Transverse colon (tissue), 4 donors: ENCODE measurements at regions not wholly inside any gene's neighbourhood (a gene's known extent, or its start where the extent isn't known, plus 50 kb on each side); places are given as distances from the start of the nearest gene placed in this dataset.

Source experiments
- DNase-seq: peaks from one replicate; pipeline ENCODE4 v3.0.0-alpha.2; 2019
- H3K27ac ChIP-seq, 4 donors: fragments of 200-600 bp; sonication (generic); 2 replicates each; pipeline ENCODE4 v1.5.1; 2016 to 2018; ENCODE audit warnings: inconsistent platforms in 4 of 4
- H3K27me3 ChIP-seq: fragments of 200-600 bp; sonication (generic); 2 replicates; pipeline ENCODE4 v1.5.1; 2017; ENCODE audit warnings: inconsistent platforms
- H3K36me3 ChIP-seq, 4 donors: fragments of 200-600 bp; sonication (generic); 2 replicates each; pipeline ENCODE4 v1.5.1; 2017 to 2019; ENCODE audit warnings: inconsistent platforms in 4 of 4
- H3K4me1 ChIP-seq, 4 donors: fragments of 200-600 bp; sonication (generic); 2 replicates each; pipeline ENCODE4 v1.5.1; 2017 to 2020; ENCODE audit warnings: inconsistent platforms in 4 of 4
- H3K4me3 ChIP-seq, 4 donors: fragments of 200-600 bp; sonication (generic); 1 replicate in 1 of 4; 2 replicates in 3 of 4; pipeline versions ENCODE4 v1.5.1 to v1.6.1; 2017 to 2019; ENCODE audit warnings: inconsistent platforms in 4 of 4
- H3K9me3 ChIP-seq, 2 donors: fragments of 200-600 bp; sonication (generic); 2 replicates each; pipeline ENCODE4 v1.5.1; 2017 to 2019; ENCODE audit warnings: inconsistent platforms in 2 of 2
- EP300 ChIP-seq: sonication (generic); formaldehyde crosslinking; IDR thresholded peaks from one replicate; pipeline ENCODE4 v1.6.1; 2017; ENCODE audit warnings: antibody characterized with exemption, low read depth
- POLR2A ChIP-seq: fragments of 450-650 bp; IDR thresholded peaks from one replicate; pipeline ENCODE4 v1.6.1; 2016; ENCODE audit warnings: antibody characterized with exemption, mild to moderate bottlenecking, moderate library complexity
- POLR2AphosphoS5 ChIP-seq, 3 donors: sonication (generic); formaldehyde crosslinking; IDR thresholded peaks; one replicate each; pipeline ENCODE4 v1.6.1; 2016; ENCODE audit warnings: antibody characterized with exemption in 3 of 3
- WGBS, 2 donors: methylation state at CpG; one replicate each; pipeline ENCODE4 v1.1.5; 2018; ENCODE audit warnings: low coverage in 1 of 2; 5-methylcytosine and 5-hydroxymethylcytosine counted together
- in situ Hi-C, 4 donors: fragments of 200-750 bp; cut with MboI; loops; one replicate each; pipeline versions ENCODE4 v1.15.0 to v1.15.1; 2017; ENCODE audit warnings: low sequenced_read_pairs in 3 of 4, low pct_ligation_motif_present in 1 of 4, low pct_unique_long_range_greater_than_20kb in 1 of 4
- intact Hi-C: fragments of 100-400 bp; cut with DNase I; formaldehyde crosslinking; loops from one replicate; pipeline ENCODE4 v1.15.1; 2023; ENCODE audit warnings: low total_unique reads
- TF ChIP-seq, protein P1 (sequence below), 5 experiments: fragments of 200-600 bp in 3 of 5; fragments of 450-650 bp in 2 of 5; sonication (generic) in 3 of 5; IDR thresholded peaks; 1 replicate in 2 of 5; 2 replicates in 3 of 5; pipeline ENCODE4 v1.5.1; 2016 to 2017; ENCODE audit warnings: antibody characterized with exemption in 5 of 5, inconsistent platforms in 3 of 5, mild to moderate bottlenecking in 2 of 5, moderate library complexity in 1 of 5

DNA sequence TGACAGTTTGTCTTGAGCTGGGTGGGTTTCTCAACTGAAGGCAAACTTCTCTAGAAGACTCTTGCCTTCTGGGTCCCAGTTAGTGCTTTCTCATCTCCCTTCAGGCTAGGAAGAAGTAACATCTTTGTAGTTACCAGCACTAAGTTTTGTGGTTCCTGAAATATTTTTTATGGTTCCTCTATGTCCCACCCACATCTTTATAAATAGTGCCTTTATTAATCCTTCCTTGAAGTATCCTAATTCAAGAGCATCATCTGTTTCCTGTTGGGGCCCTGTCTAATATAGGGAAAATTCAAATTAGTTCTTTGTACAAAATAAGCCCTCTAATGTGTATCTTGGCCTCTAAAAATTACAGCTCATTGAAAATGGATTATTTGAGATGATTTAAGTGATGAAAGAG is 147.4 kb upstream of the MAOA start:
- Histone ChIP-seq H3K36me3 (no peaks in the 10 kb centered on the region), H3K27ac (no peak overlapping the region), H3K4me3 (no peak overlapping the region), H3K27me3 (no peaks in the 10 kb centered on the region), H3K4me1 (no peaks in the 10 kb centered on the region), H3K9me3 (no peaks in the 10 kb centered on the region)
- TF ChIP-seq, protein P1, sequence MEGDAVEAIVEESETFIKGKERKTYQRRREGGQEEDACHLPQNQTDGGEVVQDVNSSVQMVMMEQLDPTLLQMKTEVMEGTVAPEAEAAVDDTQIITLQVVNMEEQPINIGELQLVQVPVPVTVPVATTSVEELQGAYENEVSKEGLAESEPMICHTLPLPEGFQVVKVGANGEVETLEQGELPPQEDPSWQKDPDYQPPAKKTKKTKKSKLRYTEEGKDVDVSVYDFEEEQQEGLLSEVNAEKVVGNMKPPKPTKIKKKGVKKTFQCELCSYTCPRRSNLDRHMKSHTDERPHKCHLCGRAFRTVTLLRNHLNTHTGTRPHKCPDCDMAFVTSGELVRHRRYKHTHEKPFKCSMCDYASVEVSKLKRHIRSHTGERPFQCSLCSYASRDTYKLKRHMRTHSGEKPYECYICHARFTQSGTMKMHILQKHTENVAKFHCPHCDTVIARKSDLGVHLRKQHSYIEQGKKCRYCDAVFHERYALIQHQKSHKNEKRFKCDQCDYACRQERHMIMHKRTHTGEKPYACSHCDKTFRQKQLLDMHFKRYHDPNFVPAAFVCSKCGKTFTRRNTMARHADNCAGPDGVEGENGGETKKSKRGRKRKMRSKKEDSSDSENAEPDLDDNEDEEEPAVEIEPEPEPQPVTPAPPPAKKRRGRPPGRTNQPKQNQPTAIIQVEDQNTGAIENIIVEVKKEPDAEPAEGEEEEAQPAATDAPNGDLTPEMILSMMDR (IDR thresholded peaks at IDR 0.05) = no peak
- TF ChIP-seq EP300 = no peak
- TF ChIP-seq POLR2AphosphoS5 (IDR thresholded peaks at IDR 0.05) = no peak
- TF ChIP-seq POLR2A = no peak
- DNase-seq = no peak
- in situ Hi-C loops = no loop called here
- intact Hi-C loops = no loop called here

GRCh38 chrX:43510209-43510608 is 145.9 kb upstream of the MAOA start:
- no peak overlapping the region for H3K4me3 ChIP-seq
- H3K36me3 ChIP-seq = no peaks in the 10 kb centered on the region
- no peak overlapping the region for H3K27ac ChIP-seq
- in situ Hi-C loops = no loop called here
- intact Hi-C loops = no loop called here
- no peaks in the 10 kb centered on the region for H3K27me3 ChIP-seq
- 85% methylated on average over 1 of the region's 1 CpG; no CpG with 5 or more reads in 1 of the 2 donors for WGBS, 2 donors
- no peaks in the 10 kb centered on the region for H3K9me3 ChIP-seq
- TF ChIP-seq, protein P1 (IDR thresholded peaks at IDR 0.05) = no peak
- TF ChIP-seq POLR2A (no peak), POLR2AphosphoS5 (IDR thresholded peaks at IDR 0.05) (no peak), EP300 (no peak)
- no peaks in the 10 kb centered on the region for H3K4me1 ChIP-seq
- no peak for DNase-seq

- TF ChIP-seq, protein P1 (IDR thresholded peaks at IDR 0.05) = no peak
- DNase-seq = no peak
- Histone ChIP-seq H3K27me3 (no peaks in the 10 kb centered on the region), H3K36me3 (no peaks in the 10 kb centered on the region), H3K9me3 (no peaks in the 10 kb centered on the region), H3K4me3 (no peak overlapping the region), H3K27ac (no peak overlapping the region), H3K4me1 (no peaks in the 10 kb centered on the region)
- 40 to 74% methylated on average over 1 to 3 of the region's 3 CpGs for WGBS, 2 donors
- intact Hi-C loops = no loop called here
- in situ Hi-C loops = no loop called here
These were observed 143.0 kb upstream of the MAOA start for GRCh38 chrX:43513085-43513484.

DNA sequence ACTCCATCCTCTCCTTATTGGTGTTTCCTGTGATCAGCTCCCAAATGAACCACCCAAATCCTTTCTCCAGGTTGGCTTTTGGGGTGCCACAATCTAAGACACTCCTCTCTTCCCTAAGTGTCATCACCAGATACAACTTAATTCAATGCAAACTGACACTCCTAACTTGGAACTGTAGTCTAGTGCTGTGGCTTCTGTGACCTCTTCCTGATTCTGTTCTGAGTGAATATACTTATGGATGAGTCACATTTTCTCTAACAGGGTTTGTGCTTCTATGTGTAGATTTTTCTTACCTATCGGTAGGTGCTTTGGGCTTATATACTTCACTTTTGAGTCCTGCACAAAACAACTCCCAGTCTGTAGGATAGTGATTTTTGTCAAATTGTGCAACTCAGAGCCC is 141.3 kb upstream of the MAOA start:
- no peak overlapping the region for H3K4me3 ChIP-seq
- in situ Hi-C loops (no loop called here), intact Hi-C loops (no loop called here)
- H3K36me3 ChIP-seq = no peaks in the 10 kb centered on the region
- no peaks in the 10 kb centered on the region for H3K27me3 ChIP-seq
- 90% methylated on average over 1 of the region's 1 CpG; no CpG with 5 or more reads in 1 of the 2 donors for WGBS, 2 donors
- H3K27ac ChIP-seq = no peak overlapping the region
- H3K9me3 ChIP-seq = no peaks in the 10 kb centered on the region
- no peaks in the 10 kb centered on the region for H3K4me1 ChIP-seq
- DNase-seq = no peak
- no peak for TF ChIP-seq EP300
- TF ChIP-seq, protein P1 (IDR thresholded peaks at IDR 0.05) = no peak
- no peak for TF ChIP-seq POLR2A
- no peak for TF ChIP-seq POLR2AphosphoS5 (IDR thresholded peaks at IDR 0.05)
